SKM-1 treated with dmso at 0.1 percent for 144 hours (cell line): ENCODE measurements at regions not wholly inside any gene's neighbourhood (a gene's known extent, or its start where the extent isn't known, plus 50 kb on each side); places are given as distances from the start of the nearest gene placed in this dataset.
"Not testable (repeated sequence)": the region's sequence is repeated elsewhere in the genome, so short reads cannot be mapped to it uniquely, and the experiment has no call there.

ENCODE experiments used
- DNase-seq: peaks from one replicate; lab custom pipeline; 2025; ENCODE audit not compliant: unreplicated experiment; lab: John Stamatoyannopoulos, UW

DNA sequence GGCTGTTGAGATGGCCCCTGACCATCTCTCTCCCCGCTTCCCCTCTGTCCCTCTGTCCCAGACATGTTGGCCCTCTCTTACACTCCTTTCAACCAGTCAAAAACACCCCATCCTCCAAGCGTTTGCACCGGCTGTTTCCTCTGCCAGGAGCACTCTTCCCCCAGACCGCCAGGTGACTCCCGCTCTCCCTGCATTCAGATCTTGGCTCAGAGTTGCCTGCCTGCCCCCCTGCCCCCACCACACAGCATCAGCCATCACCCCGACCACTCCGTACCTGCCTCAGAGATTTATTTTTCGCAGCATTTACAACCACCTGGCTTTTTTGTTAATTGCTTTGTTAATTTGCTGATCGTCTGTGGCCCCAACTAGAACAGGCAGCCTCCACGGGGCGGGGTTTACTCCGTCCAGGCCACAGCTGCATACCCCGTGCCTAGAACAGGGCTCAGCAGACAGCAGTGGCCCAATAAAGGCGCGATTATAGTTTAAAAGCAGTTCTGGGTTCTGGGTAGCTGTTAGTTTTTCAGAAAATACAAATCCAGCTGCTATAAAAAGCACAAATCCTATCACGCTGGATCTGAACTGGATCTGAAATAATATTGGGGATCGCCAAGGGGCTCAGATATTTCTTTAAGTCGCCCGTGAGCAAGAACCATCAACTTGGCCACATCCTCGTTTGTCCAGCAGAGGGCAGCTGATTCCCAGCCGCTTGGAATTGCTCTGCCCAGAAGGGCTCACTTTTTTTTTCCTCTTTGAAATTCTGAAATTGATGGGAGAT, 173.6 kb downstream of the IRF8 start:
- DNase-seq = peak; percentile 25

DNA sequence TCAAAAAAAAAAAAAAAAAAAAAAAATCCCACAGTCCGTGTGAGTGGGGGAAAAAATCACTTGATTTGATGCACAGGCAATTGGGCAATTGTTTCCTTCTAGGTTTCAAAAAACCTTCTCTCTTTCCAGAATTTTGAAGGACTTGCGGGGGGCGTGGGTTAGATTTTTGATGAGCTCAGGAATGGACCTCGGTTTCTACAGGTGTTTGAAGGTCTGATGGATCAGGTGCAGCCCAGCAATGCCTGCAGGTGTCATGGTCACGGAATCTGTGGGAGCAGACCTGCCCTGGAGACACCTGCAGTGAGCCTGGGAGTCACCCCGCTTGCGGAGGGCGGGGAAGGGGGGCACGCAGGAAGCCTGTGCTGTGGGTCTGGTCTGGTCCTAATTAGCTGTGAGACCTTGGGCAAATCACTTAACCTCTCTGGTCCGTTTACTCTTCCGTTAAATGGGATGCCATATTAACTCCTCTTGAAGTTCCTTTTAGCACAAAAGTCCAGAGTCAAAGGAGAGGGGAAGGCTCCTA, 174.2 kb downstream of the IRF8 start:
- no peak for DNase-seq

DNA sequence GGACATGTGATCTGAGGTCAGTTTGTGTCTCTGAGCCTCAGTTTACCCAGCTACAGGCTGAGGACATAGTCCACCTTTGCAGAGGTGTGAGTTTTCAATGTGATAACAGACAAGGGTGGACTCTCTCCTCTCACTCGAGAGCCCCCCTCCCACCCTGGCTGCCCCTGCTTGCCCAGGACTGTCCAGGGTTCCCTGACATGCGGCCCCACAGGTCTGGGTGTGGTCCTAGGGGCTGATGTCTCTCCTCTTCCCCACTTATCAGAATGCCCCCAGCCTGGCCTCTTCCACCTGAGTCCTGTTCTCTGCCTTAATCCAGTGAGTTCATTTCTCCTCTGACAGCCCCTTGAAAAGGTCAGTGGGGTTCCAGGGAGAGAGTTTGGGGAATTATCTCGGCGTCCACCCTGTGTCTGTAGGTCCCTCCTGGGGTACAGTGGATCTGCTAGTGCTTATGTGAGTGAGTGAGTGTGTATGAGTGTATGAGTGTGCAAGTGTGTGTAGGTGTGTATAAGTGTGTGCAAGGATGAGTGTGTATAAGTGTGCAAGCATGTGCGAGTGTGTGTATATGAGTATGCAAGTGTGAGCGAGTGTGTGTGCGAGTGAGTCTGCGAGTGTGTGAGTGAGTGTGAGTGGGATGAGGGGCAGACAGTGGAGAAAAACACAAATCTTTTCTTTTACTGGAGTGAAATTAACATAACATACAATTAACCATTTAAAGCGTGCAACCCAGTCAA, 175.0 kb downstream of the IRF8 start:
- DNase-seq = no peak

DNA sequence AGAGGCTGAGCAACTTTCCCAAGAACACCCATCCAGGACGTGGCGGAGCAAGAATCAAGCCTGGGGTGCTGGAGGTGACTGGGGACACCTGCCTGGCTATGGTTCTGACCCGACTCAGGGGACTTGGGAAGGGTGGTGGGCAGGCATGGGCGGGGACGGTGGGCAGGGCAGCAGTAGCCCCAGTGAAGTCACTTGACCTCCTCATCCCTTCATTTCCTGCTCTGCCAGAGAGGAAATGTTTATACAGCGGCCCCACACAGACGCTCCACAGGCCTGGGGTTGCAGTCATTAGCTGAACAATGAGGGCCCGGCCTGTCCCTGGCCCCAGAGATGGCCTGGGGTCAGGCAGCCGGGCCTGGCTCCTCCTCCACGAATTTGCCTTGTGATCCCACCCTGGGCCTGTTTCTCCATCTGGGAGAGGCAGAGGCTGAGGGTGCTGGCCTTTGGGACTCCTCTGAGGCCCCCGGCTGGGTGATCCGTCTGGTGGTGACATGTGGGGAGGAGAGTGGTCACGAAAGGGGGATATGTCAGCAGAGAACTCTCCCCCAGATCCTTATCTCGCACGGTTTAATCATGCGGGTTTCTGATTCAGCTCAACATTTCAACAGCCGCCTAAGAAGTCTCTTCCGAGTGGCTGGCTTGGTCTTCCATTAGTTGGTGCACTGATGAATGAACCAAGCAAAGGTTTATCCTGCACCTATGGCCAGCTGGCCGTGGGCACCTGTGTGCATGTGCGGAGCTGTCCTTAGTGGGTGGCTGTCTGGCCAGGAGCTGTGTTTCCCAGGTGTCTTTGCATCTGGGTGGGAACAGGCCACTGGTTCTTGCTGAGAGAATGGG, 175.9 kb downstream of the IRF8 start:
- no peak for DNase-seq

DNA sequence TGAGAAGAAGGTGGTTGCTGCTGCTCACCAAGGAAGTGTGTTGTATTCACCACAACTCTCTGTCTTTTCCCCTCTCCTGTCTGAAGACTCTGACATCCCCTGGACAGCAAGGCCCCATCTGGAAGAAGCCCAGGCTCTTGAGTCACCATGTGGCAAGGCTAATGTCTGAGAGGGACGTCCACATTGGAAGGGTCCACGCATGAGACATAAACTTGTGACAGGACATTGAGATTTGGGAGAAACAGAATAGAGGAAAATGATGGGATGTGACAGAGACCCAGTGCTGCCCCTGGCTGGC, 176.5 kb downstream of the IRF8 start:
- DNase-seq = no peak

DNA sequence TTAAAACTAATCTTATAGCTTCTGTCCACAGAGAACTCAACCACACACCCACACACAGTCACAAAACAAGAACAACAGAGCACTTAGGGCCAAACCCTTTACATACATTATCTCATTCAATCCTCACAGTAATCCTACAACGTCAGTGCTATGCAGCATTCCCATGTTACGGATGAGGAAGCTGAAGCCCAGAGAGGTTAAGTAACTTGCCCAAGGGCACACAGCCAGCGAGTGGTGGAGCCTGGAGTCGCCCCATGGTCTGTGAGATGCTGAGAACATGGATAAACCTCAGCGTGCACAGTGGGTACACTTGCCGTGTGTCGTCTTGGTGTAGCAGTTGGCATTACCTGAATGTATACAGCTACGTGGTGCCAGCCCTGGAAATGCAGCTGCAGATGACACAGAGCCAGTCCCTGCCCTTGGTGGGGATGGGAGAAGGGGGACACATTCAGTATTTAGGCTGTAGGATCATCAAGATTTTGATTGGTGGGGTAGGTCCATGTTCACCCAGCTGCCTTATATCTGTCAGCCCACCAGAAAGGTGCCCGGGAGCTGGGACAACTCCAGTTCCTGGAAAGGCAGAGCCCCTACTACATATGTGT, 177.0 kb downstream of the IRF8 start:
- no peak for DNase-seq

DNA sequence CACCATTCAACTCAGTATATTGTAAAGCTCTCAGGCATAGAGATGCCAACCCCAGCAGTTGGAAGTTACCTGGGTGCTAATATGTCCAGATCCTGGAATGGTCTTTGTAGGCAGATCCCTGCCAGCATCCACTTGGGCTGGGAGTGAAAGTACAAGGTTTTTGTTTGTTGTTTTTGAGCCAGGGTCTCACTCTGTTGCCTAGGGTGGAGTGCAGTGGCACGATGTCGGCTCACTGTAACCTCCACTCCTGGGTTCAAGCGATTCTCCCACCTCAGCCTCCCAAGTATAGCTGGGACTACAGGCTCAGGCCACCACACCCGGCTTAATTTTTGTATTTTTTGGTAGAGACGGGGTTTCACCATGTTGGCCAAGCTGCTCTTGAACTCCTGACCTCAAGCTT, 177.6 kb downstream of the IRF8 start:
- DNase-seq = no peak

DNA sequence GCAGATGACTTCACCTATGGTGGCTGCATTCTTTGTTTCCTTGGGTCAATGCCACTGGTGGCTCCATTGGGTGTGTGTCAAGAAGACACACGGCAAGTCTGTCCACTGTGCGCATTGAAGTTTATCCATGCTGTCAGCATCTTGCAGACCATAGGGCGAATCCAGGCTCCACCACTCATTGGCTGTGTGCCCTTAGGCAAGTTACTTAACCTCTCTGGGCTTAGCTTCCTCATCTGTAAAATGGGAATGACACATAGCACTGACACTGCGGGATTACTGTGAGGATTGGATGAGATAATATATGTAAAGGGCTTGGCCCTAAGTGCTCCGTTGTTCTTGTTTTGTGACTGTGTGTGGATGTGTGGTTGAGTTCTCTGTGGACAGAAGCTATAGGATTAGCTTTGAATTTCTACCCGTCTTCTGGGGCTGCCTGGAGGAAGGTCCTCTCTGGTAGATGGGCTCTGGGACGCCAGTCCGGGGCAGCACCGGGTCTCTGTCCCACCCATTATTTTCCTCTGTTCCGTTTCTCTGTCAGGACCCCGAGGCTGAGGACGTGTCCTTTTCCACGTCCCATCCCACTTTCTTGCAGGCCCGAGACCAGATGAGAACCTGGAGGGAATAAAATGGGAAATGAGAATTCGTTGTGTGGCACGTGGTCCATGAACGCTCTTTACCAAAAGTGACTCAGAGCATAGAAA, 178.4 kb downstream of the IRF8 start:
- no peak for DNase-seq

DNA sequence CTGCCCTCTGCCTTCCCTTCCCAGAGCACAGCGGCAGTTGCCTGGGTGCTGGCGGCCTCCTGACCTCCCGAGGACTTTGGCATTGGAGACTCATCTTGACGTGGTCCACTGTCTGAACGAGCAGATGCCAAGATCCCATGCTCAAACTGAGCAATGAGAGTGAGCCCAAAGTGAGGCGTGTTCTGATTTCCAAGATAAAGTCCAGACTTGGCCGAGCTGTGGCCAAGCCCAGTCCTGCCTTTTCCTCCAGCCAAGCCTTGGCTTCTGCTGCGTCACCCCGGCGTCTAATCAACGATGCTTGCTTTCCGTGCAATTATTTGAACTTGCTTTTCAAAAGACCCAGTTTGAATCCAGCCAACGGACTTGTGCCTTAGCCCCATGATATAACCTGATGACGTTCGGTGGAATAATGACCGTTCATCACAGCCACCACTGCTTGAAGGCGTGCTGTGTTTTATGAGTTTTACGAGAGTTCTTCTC, 179.2 kb downstream of the IRF8 start:
- DNase-seq = no peak

DNA sequence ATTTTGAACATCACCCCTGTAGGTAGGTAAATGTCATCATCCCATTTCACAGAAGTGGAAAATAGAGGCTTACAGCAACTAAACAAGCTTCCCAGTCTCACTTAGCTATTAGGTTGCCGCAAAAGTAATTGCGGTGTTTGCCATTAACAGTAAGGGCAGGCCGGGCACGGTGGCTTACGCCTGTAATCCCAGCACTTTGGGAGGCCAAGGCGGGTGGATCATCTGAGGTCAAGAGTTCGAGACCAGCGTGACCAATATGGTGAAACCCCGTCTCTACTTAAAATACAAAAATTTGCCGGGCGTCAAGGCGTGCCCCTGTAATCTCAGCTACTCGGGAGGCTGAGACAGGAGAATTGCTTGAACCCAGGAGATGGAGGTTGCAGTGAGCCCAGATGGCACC, 179.7 kb downstream of the IRF8 start:
- not testable (repeated sequence) for DNase-seq

DNA sequence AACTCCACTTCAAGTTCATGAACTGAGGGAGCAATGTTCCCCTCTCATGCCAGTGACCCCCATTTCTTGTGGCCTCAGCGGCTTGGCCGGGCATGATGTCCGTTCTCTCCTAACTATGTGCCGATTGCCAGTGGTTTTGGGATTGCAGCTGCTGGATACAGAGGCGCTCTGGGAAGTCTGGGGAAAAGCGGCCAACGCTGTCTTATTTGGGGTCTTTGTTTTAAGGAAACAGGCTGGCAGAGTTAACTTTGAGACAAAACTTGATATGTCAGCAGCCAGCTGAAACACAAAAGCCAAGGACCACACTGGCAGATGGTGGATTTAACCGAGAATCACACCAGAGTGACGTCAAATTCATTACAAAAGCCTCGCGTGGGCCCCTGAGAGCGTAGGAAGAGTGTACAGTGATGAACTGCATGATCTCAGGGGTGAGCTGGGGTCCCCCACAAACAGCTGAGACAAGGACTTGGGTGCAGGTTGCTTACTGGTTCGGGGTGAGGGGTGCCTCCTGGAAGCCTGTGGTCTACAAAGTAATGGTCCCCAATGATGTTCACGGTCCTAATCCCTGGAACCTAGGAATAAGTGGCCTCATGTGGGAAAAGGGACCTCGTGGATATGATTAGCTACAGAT, 180.4 kb downstream of the IRF8 start:
- DNase-seq = no peak

DNA sequence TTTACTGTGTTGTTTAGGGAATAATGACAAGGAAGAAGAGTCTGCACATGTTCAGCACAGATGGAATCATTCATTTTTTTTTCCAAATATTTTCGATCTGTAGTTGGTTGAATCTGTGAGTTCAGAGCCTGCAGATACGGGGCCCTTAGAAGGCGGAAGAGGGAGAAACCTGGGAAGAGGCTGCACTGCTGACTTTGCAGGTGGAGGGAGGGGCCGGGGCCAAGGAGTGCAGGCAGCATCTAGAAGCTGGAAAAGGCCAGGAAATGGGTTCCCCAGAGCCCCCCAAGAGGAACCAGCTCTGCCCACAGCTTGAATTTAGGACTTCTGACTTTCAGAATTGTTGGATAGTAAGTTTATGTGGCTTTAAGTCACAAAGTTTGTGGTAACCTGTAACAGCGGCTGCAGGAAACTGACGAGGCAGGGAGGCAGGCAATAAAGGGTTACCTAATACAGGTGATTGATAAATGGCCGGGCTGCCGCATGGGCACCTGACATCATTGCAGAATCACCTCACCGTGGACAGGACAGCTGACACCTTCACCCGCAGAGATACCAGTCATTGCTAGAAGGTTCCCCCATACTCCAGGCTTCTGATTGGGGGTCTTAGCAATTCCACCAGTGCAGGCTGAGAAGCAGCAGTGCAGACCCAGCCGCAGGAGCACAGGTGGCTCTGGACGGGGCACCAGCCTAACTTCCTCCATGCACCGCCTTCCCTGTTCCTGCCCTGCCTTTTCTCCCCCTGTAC, 181.3 kb downstream of the IRF8 start:
- DNase-seq = no peak

DNA sequence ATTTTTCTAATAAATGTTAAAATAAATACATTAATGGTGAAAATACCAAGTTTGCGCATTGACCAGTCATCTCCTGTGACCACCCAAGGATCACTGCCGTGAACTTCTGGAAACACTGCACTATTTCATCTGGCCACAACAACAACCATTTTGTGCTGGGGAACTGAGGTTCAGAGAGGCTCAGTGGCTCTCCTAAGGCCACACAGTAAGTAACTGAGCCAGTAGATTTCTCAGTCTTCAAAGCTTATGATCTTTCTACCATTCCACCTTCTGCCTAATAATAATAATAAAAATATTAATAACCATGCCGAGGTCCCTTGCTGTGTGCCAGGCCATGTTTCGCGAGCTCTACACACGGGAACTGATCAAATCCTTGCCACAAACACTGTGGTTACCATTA, 182.0 kb downstream of the IRF8 start:
- no peak for DNase-seq

DNA sequence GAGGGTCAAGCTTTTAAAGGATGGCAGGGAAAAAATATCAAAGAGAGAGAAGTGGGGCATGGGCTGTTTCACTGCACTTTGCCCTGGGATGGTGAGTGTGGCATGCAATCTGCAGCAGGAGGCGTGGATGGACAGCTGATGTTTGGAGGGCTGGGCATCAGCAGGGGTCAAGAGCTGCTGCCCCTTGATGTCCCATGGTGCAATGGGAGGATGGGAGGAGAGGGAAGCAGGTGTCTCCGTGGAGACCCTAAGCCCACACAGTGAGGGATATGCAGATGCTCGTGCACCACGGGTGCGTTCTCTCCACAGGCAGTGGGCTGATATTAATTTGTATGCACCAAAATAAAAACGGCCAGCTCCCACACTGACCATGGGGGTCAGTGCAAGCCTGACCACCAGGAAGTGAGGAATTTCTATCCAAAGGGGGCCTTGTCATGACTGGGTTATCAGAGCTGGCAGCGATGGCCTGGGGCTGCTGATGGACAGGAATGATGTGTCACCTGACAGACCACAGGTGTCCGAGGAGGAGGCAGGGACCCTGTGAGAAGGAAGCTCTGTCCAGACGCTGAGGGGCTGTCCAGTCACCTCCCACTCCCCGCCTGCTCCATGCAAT, 183.6 kb downstream of the IRF8 start:
- DNase-seq = no peak

DNA sequence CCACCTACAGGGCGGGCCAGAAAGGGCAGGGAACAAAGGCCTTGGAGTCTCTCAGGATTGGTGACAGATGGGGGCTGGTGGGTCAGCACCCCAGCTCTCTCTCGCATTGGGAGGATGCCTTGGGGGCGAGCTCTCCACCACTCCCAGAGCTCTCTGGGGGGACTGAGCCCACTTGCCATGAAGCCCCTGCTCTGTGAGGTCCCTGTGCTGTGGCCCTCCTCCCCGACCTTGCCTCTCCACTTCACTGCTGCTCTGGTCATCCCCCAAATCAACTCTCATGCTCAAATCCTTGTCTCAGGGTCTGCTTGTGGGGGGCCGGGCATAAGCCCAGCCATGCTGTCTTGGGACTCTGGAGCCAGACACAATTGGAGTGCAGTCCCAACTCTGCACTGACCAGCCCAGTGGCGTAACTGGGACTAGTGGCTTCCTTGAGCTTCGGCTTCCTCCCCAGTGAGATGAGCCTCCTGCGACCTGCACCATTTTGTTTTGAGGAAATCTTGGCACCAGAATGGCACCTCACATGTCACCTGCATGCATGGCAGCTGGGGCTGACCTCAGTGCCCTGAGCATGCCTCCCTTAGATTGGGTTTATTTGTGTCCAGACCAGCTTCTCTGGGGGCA, 184.5 kb downstream of the IRF8 start:
- DNase-seq = no peak

DNA sequence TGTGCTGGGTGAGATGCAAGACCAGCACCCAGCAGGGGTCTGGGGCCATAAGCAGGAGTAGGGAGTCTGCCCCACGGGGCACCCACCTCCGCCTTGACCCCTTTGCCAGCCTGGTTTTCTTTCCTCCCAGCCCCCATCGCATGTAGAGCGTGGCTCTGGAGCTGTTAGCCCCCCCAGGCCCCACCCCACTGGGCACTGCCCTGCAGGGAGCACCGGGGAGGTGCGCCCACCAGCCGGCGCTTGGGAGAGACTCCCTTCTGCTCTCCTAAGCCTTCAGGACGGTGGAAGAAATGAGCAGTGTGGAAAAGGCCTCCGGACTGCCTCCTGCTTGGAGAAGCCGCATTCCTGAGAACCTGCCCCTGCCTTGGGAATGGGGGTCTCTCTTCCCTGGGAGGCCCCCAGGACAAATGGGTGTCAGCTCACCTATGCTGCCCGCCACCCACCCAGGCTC, 186.2 kb downstream of the IRF8 start:
- DNase-seq = no peak

DNA sequence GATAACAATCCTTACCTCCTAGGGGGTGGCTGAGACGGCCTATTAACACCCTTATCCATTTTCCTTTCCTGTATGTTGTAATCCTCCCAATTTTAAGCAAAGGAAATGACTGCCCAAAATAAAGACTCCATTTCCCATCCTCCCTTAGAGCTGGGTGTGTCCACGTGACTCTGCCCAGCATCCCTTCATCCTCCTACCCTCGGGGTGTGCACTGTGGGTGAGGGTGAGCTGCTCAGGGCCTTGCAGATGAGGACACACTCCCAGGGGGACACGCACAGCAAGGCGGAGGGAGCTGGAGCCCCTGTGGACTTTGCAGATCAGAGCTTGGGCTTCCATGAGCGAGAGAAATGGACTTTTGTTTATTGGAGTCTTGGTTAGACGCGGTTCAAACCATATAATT, 186.8 kb downstream of the IRF8 start:
- DNase-seq = no peak

DNA sequence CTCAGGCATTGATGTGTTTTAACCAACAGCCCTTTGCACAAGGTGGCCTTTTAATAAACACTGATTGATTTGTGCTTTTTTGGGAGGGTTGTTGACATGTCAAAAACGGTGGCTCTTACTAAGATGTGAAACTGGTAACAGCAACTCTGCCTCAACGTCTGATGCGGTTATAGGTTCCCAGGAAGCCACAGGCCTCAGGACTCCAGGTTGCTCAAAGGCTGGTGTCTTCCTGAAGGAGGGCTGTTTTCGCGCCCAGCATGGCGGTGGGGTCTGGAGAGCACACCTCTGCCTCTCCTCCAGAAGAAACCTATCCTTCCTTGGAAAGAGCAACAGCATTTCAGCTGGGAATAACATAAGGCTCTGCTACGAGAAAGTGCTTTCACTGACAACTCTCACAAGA, 187.5 kb downstream of the IRF8 start:
- no peak for DNase-seq
